ENCODE measurements at regions not wholly inside any gene's neighbourhood (a gene's known extent, or its start where the extent isn't known, plus 50 kb on each side); places are given as distances from the start of the nearest gene placed in this dataset.

DNA sequence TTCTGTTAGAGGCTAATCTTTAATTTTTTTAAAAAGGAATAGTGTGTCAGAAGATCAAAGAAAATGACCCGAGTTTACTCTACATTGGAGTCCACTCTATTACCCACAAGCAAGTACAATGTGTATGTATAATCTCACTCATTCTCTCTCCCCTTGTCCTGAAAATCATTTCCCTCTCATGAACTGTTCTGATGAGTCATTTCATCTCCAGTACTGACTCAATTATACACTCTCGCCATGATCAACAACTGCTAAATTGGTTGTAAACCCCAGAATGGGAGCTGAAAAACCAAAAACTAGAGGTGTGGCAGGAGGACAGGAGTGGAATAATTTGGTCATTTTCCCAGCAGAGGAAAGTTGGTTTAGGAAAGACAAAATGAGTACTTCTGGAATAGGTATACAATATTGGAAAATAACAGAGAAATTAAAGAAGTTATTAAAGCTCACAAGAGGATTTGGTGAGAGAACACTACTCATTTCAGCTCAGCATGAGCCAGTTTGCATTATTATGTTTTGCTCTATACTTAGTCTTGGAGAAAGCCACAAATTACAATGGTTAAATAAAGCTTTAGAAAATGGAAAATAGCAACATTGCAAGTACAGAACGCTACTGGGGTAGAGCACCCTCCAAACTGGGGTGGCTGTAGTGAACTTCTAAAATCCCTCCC lies 144.3 kb upstream of the PFN2 start:
- H3K27ac Mint-ChIP-seq (ENCODE audit: unreplicated experiment): no peak overlapping the region
- H3K4me1 Mint-ChIP-seq (ENCODE audit: low read depth, unreplicated experiment): peaks cover 3% of the 10 kb centered on the region
- no peak overlapping the region for H3K4me3 Mint-ChIP-seq (ENCODE audit: unreplicated experiment)
- no peaks in the 10 kb centered on the region for H3K9me3 Mint-ChIP-seq (ENCODE audit: unreplicated experiment)
- no peak for TF ChIP-seq CTCF (IDR thresholded peaks at IDR 0.05; ENCODE audit: partially characterized antibody, unreplicated experiment)
- no peaks in the 10 kb centered on the region for H3K36me3 Mint-ChIP-seq (ENCODE audit: unreplicated experiment)
- no peak for DNase-seq
- H3K27me3 Mint-ChIP-seq (ENCODE audit: unreplicated experiment): no peaks in the 10 kb centered on the region

DNA sequence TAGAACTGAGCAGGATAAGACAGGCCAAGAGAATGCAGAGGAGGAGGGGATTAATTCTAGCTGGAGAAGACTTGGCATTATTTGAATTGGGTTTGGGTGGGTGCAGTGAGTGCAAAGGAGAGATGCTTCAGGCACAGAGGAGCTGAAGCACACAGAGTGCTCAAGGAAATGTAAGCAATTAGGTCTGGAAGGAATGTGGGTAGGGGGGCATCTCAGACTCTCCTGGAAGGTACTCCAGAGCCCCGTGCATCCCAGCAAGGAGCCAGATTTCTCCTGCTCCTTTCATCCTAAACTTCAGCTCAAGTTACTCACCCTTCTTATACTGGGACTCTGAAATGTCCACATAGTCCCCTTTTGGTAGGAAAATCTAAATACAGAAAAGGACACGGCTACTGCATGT lies 143.6 kb upstream of the PFN2 start:
- peaks cover 5% of the 10 kb centered on the region for H3K4me1 Mint-ChIP-seq (ENCODE audit: low read depth, unreplicated experiment)
- no peak overlapping the region for H3K4me3 Mint-ChIP-seq (ENCODE audit: unreplicated experiment)
- TF ChIP-seq CTCF (IDR thresholded peaks at IDR 0.05; ENCODE audit: partially characterized antibody, unreplicated experiment): no peak
- H3K27me3 Mint-ChIP-seq (ENCODE audit: unreplicated experiment): no peaks in the 10 kb centered on the region
- H3K9me3 Mint-ChIP-seq (ENCODE audit: unreplicated experiment): no peaks in the 10 kb centered on the region
- H3K27ac Mint-ChIP-seq (ENCODE audit: unreplicated experiment): no peak overlapping the region
- no peaks in the 10 kb centered on the region for H3K36me3 Mint-ChIP-seq (ENCODE audit: unreplicated experiment)
- DNase-seq: no peak

- Mint-ChIP-seq H3K4me1 (ENCODE audit: low read depth, unreplicated experiment) (peaks cover 39% of the 10 kb centered on the region), H3K9me3 (ENCODE audit: unreplicated experiment) (peaks cover 7% of the 10 kb centered on the region), H3K27ac (ENCODE audit: unreplicated experiment) (peak overlapping the region; percentile 68), H3K4me3 (ENCODE audit: unreplicated experiment) (no peak overlapping the region), H3K36me3 (ENCODE audit: unreplicated experiment) (no peaks in the 10 kb centered on the region), H3K27me3 (ENCODE audit: unreplicated experiment) (peaks cover 5% of the 10 kb centered on the region)
- no peak for TF ChIP-seq CTCF (IDR thresholded peaks at IDR 0.05; ENCODE audit: partially characterized antibody, unreplicated experiment)
- DNase-seq: no peak
Observed at GRCh38 chr3:150110097-150110496, 139.4 kb upstream of the PFN2 start.

DNA sequence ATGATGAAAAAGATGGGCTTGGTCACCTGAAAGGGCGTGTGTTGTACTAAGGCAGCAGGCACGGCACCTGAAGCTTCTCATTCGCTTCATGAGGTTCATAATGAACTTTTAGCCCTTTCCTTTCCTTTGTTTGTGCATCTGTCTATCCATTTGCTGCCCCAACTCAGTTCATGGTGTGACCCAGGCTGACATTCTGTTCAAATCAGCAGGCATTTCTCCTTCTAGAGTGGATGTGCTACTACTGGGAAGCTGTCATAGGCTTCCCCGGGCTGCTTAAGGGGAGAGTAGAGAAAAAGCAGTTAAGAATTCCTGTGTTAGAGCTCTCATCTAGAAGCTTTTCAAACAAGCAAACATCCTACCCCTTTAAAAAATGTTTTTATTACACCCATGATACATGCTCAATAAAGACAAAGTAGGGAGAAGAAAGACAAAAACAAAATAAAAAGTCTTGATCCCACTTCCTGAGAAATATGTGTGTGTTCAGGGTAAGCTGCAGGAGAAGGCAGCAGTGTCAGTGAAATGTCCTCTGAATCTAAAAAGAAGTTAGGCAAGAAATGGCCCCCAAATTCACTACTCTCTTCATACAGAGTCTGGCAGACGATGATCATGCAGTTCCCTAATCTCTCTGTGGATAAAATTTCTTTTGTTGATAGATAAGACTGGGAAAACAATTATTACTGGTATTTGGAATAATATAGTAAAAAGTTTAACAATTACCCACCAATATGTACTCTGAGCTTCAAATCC lies 136.9 kb upstream of the PFN2 start:
- TF ChIP-seq CTCF (IDR thresholded peaks at IDR 0.05; ENCODE audit: partially characterized antibody, unreplicated experiment): no peak
- no peak for DNase-seq
- peaks cover 54% of the 10 kb centered on the region for H3K4me1 Mint-ChIP-seq (ENCODE audit: low read depth, unreplicated experiment)
- H3K9me3 Mint-ChIP-seq (ENCODE audit: unreplicated experiment): peaks cover 7% of the 10 kb centered on the region
- peaks cover 5% of the 10 kb centered on the region for H3K27me3 Mint-ChIP-seq (ENCODE audit: unreplicated experiment)
- no peaks in the 10 kb centered on the region for H3K36me3 Mint-ChIP-seq (ENCODE audit: unreplicated experiment)
- H3K27ac Mint-ChIP-seq (ENCODE audit: unreplicated experiment): peak overlapping the region; percentile 98
- H3K4me3 Mint-ChIP-seq (ENCODE audit: unreplicated experiment): peak overlapping the region; percentile 63
